ENCODE measurements at regions not wholly inside any gene's neighbourhood (a gene's known extent, or its start where the extent isn't known, plus 50 kb on each side); places are given as distances from the start of the nearest gene placed in this dataset.
"Not testable (repeated sequence)": the region's sequence is repeated elsewhere in the genome, so short reads cannot be mapped to it uniquely, and the experiment has no call there.

DNA sequence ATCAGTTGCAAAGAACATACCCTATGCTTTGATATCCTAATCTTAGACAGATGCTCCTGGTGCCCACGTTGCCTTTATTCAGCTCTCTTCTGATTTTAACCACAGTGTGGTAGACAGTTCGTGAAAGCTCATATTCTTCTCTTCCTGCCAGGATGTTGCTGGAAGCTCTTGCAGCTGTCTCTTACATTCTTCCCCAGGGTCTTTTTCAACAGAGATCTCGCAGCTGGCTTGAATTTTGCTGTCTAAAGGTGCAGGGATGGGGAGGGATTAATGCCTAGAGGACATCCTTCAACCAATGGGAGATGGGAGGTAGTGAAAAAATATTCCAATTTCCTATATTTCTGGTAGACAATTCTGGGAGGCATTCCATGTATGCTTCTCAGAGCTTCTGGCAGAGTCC is 150.0 kb upstream of the APP start:
- DNase-seq, result no peak

GRCh38 chr21:26307640-26308039 is 137.1 kb upstream of the APP start:
- DNase-seq, result no peak

DNA sequence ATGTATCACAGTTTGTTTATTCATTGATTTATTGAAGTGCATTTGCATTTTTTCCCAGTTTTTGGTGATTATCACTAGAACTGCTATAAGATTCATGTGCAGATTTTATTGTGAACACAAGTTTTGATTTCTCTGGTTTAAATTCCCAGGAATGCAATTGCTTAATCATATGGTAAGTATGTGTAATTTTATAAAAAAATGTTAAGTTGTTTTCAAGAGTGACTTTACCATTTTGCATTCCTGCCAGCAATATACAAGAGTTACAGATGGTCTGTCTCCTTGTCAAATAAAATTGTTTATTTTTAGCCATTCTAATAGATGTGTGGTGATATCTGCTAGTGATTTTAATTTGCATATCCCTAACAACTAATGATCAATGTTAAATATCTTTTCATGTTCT is 127.3 kb upstream of the APP start:
- DNase-seq, result no peak

- no peak for DNase-seq
Measured at GRCh38 chr21:26293141-26293946, 122.8 kb upstream of the APP start.

- DNase-seq, result no peak
Measured at GRCh38 chr21:26288026-26288425, 117.5 kb upstream of the APP start.

- DNase-seq, result no peak
Measured at GRCh38 chr21:26284531-26284930, 114.0 kb upstream of the APP start.

- DNase-seq, result no peak
Measured at GRCh38 chr21:26282058-26282457, 111.5 kb upstream of the APP start.

DNA sequence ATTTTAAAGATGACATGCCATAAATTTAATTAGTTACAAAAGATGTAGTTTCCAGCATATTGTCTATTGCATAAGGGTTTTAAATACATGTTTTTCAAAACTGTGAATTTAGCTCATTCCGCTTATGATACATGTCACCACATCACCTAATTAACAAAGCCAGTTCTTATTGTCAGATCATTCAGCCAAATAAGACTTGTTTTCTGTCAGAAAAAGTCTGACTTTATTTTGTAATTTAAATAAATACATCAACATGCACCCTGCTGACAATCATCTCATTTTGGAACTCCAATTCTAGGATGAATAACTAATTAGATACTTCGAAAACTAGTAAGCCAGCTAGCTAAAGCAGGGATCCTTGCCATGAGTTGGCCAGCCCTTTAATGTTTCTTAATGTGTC is 110.9 kb upstream of the APP start:
- DNase-seq, result no peak

GRCh38 chr21:26280775-26281174 is 110.2 kb upstream of the APP start:
- DNase-seq, result no peak

DNA sequence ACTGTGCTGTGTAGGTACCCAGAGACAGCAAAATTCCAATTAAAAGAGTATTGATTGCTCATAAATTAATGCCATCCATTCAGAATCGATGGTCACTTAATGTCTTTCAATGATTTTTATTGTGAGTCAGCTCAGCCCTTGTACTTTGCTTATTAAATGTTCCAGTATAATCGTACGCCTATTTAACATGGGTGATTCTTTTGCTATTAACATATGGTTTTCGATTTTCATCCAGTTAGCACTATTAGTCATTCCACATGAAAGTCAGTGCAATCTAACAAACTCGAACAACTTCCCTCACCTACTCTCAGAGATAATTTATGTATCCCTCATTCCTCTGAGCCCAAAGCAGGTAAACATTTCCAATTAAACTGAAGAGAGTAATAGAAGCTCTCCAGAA is 109.6 kb upstream of the APP start:
- DNase-seq, result no peak

- DNase-seq, result no peak
Measured at GRCh38 chr21:26275801-26276200, 105.2 kb upstream of the APP start.

DNA sequence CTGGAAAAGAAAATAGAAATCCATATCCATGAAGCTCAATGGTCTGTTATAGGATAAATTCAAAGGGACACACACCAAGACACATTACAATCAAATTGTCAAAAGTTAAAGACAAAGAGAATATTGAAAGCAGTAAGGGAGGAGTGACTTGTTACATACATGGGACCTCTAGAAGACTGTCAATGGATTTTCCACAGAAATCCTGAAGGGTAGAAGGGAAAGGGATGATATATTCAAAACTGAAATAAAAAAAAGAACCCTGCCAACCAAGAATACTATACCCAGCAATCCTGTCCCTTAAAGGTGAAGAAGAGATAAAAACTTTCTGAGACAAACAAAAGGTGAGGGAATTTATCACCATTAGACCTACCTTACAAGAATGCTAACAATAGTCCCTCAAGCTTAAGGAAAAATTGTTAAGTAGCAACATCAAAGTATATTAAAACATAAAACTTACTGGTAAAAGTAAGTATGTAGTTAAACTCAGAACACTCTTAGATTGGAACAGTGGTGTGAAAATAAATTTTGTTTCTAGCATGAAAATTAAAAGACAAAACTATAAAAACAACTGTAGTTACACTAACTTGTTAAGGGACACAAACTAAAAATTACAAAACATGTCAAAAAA is 103.2 kb upstream of the APP start:
- no peak for DNase-seq

GRCh38 chr21:26267389-26267788 is 96.8 kb upstream of the APP start:
- no peak for DNase-seq

DNA sequence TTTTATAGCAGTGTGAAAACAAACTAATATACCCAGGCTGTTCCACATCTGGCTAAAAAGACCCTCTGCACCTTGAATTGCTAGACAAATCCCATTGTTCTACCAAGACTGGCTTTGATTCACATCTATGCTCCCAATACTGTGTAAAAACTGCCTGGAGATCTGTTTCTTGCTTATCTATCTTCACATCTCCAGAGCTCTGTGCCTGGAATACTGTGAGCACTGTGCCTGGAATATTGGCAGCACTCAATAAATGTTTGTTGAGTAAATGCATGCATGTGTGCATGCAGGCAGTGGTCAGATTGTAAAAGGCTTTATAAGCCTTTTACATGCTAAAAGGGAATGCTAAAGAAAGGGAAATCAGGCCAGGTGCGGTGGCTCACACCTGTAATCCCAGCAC is 75.5 kb upstream of the APP start:
- no peak for DNase-seq

DNA sequence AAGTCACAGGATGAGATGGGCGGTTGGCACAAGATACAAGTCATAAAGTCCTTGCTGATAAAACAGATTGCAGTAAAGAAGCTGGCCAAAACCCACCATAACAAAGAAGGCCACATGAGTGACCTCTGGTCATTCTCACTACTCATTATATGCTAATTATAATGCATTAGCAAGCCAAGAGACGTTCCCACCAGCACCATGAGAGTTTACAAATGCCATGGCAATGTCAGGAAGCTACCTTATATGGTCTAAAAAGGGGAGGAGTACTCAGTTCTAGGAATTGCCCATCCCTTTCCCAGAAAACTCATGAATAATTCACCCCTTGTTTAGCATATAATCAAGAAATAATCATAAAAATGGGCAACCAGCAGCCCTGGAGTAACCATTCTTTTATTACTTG is 74.9 kb upstream of the APP start:
- no peak for DNase-seq

DNA sequence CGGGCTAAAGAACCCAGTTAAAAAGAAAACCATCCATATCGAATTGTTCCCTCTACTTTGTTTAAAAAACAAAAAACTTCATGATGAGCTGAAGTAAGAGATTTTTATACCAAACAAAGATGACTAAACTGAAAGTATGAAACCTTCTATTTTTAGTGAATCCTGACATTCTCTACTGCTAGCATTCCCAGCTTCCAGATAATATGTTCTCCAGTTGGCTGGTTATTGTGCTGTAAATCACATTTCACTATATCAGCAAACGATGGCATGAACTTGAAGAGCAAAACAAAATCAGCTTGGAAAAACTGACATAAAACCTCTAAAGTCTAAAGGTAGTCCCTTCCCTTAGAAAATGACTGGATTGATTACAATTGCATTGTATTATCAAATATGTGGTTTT is 68.1 kb upstream of the APP start:
- DNase-seq, result no peak

DNA sequence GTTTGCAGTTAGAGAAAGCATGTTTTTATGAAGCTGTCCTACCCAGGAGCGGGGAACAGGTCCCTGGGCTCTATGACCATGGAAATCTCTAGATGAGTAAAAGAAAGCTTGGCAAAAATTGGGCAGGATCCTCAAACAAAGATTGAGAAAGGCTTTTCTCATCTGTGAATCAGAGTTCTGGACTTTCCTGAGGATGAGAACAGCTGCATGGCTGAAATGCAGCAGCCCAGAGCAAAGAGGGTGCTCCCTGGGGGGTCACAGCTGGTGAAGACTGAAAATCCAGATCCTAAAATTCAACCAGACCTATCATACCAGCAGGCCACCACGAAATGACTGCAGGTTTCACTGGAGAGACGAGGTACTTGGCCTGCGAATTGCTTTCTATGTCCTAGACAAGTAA is 65.7 kb upstream of the APP start:
- no peak for DNase-seq

GRCh38 chr21:26233297-26233696 is 62.7 kb upstream of the APP start:
- not testable (repeated sequence) for DNase-seq

- DNase-seq, result not testable (repeated sequence)
Measured at GRCh38 chr21:26232491-26232890, 61.9 kb upstream of the APP start.

DNA sequence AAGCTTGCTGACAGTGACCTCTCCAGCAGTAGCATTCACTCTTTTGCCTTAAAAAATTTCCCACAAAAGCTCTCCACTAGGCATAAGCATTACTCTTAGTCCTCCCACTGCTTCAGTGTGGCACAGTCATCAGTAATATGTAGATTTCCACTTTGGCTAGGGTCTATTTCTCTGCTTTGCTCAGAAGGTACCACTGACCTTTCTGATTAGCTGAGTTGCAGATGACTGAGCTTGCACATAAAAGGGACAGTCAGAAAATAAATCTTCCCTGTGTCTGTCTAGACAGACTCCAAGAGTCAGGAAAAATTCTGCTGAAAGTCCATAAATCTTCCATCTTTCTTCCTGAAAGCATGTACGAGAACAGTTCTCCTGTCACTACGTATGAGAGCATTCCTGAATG is 56.6 kb upstream of the APP start:
- no peak for DNase-seq

DNA sequence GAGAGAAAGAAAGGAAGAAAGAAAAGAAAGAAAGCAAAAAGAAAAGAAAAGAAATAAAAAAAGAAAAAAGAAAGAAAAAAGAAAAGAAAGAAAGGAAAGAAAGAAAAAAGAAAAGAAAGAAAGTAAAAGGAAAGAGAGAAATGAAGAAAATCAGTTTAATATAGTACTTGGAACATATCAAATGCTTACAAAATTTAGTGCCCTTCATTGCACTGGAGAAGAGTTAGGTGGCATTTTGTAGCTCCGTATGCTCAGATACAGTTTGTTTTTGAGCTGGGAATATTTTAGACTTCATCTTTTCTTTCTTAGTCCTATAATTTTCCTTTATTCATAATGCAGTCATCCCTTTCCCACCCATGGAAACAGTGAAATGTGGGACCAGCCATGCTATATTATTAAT is 56.2 kb upstream of the APP start:
- DNase-seq, result no peak

DNA sequence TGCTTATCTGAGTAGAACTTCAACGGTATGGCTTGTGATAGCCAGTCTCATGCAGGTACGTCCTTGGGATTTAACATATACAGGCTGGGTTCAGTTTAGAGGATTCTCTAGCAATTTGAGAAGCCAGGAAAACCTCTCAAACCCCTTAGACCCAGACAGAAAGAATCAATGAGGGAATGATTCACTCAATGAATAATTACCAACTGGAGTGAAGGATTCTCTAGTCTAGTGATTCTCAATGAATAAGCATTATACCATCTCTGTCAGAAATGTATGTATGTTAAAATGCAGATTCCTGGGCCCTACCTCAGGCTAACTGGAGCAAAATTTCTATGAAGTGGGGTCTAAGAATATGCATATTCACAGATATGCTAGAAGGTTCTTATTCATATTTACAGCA is 54.5 kb upstream of the APP start:
- no peak for DNase-seq

DNA sequence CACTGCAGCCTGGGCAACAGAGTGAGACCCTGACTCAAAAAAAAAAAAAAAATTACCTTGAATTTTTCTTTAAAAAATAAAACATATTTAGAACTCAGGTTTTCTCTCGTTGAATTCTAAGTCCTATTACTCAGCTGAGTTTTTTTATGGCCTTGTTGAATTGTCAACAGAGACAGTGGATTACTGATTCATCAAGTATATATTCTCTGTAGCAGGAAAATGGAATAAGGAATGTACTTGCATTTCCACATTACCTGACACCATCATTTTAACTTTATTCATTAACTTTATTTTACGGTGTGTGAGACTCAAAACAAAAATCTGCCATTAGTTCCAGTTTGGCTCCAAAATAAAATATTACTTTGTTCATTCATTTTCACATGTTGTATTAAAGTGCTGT is 53.8 kb upstream of the APP start:
- DNase-seq, result no peak
